Anterior cingulate cortex (tissue), 58 donors: ENCODE measurements at regions not wholly inside any gene's neighbourhood (a gene's known extent, or its start where the extent isn't known, plus 50 kb on each side); places are given as distances from the start of the nearest gene placed in this dataset.
A peak's percentile ranks its signal among the peaks of the same experiment; 100 is the strongest.

Source experiments
- DNase-seq, 58 donors: peaks; one replicate each; lab custom pipeline; 2025; lab: John Stamatoyannopoulos, UW

DNA sequence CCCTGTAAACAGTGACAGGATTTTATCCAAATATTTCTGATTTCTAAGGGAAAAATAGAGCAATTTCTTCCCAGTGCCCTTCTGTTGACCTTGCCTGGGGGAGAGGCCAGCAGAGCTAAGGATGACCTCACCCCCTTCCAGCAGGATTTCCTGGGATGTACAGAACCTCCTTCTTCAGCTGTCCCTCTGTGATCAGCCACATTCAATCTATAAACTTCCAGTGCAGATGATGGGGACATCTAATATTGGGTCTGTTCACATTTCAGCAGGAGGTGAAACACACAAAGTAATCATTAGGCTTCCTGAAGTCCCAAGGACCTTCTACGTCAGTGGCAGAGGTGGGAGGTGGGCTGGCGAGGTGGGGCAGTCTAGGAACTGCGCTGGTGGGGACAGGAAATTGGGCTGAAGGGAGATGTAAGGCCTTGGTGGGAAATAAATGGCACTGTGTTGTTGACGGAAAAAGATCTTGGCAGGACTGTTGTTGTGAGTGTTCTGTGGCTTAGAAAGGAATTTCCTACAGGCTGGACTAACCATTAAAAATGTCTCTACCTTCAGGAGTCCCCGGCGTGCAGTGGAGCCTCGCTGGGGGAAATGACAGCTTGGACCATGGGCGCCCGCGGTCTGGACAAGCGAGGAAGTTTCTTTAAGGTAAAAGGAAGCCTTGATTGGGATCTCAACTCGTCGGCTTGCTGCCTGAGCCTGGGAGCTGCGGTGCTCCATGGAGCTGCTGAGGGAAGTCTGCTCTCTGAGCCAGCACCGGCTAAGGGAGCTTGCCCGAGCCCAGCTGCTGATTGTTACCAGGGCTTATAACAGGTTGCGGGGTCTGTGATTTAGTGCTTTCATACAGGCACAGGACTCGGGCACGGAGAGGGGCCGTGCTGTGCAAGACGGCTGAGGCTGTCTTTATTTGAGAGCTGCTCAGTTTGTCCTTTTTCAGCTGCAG is 127.9 kb upstream of the NAA20 start:
- DNase-seq: peak in 46 of 58 donors; percentile 15 to 68 (median 42)

DNA sequence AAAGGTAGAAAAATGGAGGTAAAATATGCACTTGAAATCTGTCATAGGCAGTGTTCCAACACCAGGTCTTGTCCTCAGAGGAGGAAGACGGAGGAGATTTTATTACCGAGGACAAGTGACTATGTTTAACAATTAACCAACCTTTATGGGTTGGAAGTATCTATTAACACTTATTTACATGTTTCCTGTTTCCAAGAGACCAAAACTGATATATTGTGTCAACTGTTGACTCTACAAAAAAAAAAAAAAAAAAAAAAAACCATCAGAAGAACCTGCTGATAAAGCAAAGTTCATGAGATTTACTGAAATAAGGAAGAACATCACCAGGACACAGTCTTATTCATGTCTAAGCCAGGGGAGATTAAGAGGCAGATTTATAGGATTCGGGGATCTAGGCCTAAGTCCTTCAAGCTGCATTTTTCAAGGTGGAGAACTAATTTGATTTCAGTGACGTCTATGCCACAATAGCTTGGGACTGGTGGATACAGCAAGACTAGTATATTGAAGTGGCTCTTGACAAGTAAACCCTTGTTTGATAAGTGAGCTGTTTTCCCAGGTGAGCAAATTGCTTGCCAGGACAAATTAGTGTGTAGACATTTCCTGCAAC is 126.6 kb upstream of the NAA20 start:
- DNase-seq: no peak

DNA sequence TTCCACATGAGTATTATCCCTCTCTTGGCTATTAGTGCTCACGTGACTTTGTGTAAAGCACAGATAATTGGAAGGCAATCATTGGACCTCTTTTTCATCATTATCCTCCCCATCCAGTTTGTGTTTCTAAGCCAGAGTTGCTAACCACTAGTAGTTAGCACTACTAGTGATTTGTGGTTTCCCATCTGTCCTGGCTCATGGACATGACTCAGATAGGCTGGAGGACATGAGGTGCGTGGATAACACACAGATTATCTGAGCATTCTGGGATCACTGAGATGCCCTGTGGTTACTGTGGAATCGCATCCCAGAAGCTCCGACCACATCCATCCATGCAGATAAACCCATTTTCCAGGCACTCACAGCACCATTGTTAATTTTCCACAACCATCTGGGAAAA is 123.8 kb upstream of the NAA20 start:
- no peak for DNase-seq

DNA sequence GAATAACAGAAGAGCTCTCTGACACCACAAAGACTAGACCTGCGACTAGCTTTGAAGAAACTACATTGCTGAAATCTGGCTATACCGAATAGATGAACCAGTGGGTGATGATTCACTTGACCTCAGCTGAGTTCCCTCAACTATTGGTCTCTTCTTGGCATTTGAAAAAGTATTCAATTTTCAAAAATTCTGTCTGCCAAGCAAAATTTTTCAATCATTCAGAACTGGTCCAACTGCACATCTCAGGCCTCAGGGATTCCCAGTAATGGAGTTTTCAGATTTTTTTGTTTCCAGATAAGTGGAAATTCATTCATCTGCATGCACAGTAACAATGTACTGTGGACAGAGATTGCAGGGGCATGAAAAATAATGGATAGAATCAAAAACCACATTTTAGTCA is 121.4 kb upstream of the NAA20 start:
- no peak for DNase-seq

DNA sequence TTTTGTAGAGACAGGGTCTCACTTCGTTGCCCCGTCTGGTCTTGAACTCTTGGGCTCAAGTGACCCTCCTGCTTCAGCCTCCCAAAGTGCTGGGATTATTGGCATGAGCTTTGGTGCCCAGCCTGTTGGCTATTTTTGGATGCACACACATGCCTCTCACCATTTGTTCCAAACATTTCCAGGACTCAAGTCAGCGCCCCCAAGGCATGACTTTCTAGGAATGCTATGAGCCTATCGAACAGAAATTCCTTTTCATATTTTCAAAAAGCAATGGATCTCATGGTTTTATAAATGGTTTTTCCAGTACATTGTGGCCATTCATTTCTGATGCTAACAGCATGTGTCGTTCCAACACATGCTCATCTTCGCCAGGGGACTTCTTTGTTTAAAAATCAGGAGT is 119.3 kb upstream of the NAA20 start:
- DNase-seq: no peak

DNA sequence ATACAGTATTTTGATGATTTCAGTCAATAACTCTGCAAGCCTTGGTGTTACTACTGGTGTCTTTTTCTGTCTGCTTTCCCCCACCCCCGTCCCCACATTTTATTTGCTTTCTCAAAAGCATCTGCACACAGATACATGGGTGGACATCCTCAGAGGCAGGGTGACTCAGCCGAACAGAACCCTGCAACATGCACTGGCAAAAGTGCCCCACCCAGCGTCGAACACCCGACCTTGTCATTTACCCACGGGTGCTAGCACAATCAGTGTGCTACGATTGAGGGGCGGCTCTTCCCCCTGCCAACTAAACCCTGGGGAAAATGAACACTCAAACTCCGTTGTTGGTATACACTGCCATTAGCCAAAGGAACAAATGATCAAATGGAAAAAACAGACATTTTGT is 115.9 kb upstream of the NAA20 start:
- no peak for DNase-seq

DNA sequence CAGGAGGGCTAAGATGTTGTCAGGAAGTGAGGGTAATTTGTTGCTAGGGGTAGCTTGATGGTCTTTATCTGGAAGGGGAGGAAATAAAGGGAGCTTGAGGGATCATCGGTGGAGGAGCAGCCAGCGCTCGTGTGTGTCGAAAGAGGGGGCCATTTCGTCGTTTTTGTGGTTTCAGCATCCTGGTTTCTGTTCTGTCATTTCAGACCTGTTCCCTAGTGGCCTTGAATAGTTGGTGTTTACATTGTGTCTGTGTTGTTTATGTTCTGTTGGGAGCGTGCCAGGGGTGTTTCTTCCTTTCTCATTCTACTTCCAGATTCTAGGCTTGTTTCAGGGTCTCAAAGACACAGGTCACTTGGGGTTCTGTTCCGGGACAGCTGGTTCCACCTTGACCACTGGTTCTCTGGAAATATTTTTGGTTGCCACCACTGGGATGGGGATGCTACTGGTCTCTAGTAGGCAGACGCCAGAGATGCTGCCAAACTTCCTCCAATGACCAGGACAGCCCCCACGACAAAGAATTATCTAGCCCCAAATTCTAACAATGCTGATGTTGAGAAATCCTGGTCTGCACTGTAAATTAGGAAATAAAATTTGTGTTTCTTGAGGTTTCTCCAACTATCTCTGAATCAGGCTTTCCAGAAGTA is 113.9 kb upstream of the NAA20 start:
- peak in 10 of 58 donors; percentile 8 to 54 (median 16) for DNase-seq

DNA sequence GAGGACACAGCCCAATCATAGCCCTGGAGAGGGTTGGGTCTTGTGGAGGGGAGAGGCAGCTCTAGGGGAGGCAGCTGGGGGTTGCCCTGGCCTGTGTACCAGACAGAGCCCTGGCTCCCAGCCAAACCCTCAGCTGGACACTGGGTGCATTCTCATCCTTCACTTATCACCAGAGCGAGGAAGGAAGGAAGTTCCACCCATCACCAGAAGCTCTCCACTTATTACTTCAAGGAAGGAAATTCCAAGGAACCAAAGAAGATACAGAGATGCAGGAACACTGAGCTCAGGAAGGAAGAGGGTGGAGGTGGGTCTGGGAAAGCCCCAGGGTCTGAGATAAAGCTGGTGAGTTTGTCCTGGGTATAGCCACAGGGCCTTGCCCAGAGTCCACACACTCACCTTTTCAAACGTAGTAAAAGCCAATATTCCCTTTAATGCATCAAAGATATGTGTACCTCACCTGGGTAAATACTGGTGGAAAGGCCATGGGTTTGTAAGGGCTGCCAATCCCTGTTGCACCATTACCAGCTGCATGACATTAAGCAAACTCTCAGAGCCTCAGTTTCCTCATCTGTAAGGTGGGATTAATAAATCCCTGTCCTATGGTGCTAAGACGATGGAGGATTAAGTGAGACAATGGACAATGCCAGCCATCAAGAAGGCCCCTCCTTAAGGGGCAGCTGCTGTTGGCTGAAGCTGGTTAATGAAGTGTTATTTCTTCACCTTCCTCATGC is 109.7 kb upstream of the NAA20 start:
- peak in 3 of 58 donors; percentile 11 to 51 (median 29) for DNase-seq

DNA sequence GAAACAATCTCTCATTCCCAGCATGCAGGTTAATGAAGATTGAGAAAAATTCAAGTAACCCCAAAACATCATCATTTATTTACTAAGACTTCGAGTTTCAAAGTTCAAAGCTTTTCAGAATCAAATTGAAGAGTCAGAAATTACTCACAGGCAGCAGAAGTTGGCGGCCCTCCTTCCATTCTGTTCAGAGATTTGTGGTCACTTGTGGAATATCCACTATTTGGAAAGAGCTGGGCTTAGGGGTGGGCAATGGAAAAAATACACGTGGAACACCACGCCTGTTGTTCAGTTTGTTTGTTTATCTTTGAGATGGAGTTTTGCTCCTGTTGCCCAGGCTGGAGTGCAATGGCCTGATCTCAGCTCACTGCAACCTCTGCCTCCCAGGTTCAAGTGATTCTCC is 108.6 kb upstream of the NAA20 start:
- DNase-seq: no peak

DNA sequence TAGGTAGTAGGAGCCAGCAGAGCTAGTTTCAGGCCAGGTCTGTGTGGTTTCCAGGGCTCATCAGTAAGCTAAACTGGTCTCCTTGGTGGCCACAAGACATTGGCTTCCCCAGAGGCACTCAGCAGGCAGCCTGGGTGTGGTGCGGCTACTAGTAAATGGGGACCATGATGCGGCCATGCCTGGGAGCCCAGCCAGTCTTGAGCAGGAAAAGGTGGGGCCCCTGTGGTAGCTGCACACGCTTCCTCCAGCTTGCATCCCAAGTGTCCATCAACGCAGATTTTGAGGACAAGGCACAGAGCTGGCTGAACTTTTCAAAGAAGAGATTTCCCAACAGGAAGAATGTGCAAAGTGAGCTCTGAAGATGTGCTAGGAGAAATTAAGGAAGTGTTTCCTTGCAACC is 107.4 kb upstream of the NAA20 start:
- DNase-seq: peak in 10 of 58 donors; percentile 9 to 67 (median 25)

DNA sequence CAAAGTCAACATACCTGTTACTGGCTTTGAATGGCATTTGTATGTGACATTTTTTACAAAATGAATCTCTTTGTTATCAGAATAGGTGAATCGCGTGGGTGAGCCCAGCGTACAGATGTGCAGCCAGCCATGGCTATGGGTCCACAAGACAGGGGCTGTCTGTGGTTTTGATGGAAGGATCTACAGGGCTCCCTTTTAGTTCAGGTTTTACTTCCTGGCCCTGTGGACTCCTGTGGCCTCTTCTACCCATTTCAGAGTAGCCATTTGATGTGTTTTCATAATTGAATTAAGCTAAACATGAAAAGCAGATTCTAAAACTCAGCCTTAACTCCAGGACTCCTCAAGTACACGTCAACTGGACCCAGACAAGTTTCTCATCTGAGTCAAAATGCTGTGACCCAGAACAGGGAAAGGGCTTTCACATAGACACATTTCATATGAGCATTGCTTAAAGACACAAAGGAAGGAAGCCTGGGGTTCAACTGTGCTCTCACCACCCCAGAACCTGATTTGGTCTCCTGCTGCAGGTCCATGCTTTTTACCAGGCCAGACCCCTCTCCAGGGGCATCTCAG is 105.3 kb upstream of the NAA20 start:
- no peak for DNase-seq

DNA sequence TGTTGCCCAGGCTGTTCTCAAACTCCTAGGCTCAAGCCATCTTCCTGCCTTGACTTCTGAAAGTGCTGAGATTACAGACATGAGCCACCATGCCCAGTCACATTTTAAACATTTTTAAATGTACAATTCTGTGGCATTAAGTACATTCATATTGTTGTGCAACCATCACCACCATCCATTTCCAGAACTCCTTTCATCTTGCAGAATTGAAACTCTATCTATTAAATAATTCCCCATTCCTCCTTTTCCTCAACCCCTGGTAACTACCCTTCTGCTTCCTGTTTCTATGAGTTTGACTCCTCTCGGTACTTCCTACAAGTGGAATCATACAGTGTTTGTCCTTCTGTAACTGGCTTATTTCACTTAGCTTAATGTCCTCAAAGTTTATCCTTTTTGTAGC is 103.8 kb upstream of the NAA20 start:
- no peak for DNase-seq

DNA sequence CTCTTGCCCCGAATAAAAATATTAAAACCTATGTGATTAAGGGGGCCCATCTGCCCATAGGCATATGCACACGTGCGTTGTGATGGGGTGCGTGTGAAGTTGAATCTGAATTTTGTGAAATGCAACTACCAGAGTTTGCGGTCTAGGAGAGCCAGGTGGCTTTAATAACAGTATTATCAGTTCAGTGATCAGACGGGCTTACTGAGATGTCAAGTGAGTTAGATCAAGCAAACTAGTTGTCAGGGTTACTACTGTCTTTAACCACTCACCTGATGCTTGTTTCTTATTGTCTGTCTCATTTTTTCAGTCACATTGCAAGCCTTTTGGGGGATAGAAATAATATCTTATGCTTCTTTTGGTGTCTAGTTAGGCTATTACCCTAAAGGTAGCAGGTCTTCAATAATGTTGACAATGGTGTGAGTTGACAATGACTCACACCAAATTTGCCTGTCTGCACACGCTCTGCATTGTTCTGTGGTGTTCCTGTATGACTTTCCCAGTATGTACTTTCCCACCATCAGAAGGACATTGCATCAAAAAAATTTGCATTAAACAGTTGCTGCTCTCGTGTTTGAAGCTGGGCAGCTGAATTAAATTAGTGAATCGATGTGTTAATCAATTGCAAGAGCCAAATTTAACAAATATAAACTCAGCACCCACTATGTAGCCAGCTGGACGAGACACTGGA is 103.1 kb upstream of the NAA20 start:
- no peak for DNase-seq

DNA sequence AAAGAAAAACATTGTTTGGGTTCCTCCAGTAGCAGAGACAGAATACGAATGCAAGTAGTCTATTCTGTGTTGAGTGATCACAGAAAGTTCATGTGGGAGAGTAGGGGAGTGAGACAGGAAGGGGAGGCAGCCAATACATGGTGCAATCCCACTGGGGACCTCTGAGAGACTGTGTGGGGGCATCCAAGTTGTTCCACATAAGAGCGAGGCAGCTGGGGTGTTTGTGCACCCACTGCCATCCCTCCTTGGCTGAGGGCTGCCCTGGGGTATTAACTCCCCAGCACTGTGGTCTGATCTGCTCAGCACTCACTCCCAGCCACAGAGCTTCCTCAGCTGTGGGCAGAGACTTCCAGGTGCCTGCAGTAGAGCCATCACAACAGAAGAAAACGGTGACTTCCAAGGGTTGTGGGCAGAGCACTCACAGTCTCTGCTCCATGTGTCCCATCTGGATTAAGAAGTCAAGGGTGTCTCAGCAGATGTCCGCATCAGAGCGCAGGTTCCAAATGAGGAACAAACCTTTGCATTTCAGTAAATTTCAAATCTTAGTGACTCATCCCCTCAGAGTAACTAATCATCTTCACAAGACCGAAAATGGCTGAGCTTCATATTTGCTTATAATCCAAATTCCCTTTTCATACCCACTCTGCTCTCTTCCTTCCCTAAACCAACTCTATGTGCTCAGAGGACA is 101.9 kb upstream of the NAA20 start:
- no peak for DNase-seq

DNA sequence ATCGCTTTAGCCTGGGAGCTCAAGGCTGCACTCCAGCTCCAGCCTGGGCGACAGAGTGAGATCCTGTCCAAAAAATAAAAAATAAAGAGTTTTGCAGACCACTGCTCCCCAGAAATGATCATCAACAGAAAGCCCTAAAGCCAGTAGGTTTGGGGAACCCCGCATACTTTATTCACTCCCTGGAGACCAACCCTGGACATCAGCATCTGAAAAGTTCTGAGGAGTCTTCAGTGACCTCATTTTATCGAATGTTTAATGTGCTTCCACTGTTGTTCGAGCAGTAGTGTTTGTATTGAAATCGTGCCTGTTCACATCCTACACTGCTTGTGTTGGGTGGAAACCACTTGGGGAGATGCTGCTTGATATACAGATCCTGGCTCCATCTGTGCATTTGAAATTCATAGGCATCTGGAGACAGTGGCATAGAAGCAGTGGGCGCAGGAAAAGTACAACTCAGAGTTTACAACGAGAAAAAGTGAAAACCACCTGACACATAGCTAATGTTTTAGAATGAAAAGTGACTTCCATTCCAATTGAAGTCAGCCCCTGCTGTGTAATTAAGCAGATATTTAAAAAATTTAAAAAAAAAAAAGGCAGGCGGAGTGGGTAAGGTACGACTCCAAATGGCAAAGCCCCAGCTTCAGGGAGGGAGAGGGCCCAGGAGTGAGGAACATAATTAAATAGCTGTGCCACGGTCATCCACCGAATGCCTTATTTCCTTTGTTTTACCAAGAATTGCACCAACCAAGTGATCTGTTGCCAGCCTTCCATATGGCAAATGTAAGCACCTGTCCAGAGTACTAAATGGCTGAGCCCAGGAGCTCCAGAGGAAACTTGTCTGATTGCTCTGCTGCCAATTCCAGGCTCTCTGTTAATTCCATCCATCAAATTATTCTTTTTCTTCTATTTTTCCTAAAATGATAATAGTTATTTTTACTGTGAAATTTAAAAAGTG is 100.4 kb upstream of the NAA20 start:
- peak in 2 of 58 donors; percentile 9 to 10 for DNase-seq

DNA sequence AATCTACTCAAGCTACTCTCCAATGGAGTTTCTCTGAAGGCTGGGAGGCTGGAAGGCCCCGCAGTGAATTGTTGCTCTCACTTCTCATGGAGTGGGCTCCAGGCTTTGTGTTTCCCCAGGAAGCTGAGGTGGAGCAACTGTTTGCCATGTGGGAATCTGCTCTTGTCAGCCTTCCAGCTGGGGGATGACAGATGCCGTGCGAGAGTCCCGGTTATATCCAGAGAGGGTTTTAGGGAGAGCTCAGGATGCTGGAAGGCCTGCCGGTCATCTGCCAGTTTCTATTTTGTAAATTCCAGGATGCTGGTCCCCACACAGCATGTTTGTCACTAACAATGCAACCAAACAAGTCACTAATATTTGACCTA is 98.2 kb upstream of the NAA20 start:
- no peak for DNase-seq

DNA sequence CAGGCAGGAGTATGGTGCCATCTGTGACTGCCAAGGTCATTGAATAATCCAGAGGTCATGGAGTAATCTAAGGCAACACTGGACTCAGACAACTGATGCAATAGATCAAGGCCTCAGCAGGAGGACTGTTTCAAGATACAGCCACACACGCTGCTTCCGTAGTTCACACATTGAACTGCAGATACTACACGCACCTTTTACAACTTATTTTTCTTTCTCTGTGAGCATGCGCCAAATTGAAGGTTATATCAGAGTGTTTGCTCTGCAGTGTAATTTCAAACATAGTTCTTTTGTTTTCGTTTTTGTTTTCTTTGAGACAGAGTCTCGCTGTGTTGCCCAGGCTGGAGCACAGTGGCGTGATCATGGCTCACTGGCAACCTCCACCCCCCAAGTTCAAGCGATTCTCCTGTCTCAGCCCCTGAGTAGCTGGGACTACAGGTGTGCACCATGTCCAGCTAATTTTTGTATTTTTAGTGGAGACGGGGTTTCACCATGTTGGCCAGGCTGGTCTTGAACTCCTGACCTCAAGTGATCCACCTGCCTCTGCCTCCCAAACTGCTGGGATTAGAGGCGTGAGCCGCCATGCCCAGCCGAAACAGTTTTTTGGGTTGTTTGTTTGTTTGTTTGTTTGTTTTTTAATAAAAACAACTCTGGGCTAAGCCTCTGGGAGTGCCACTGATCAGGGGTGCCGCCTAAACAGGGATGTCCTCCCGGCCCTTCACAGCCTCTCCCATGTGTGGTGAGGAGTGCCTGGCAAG is 96.6 kb upstream of the NAA20 start:
- no peak for DNase-seq
